Ishikawa (cell line): ENCODE measurements at regions not wholly inside any gene's neighbourhood (a gene's known extent, or its start where the extent isn't known, plus 50 kb on each side); places are given as distances from the start of the nearest gene placed in this dataset.

Experiments
- CEBPB ChIP-seq: IDR thresholded peaks from 2 replicates; pipeline ENCODE4 v1.6.1; 2012
- CREB1 ChIP-seq: IDR thresholded peaks from 2 replicates; pipeline ENCODE4 v1.6.1; 2012; ENCODE audit warnings: low read depth
- EGR1 ChIP-seq: IDR thresholded peaks from 2 replicates; pipeline ENCODE4 v1.6.1; 2012
- EP300 ChIP-seq: IDR thresholded peaks from 2 replicates; pipeline ENCODE4 v1.6.1; 2012; ENCODE audit warnings: borderline replicate concordance
- FOXM1 ChIP-seq: IDR thresholded peaks from 2 replicates; pipeline ENCODE4 v1.6.1; 2012; ENCODE audit warnings: low read depth, borderline replicate concordance
- NFIC ChIP-seq: IDR thresholded peaks from 2 replicates; pipeline ENCODE4 v1.6.1; 2012
- RAD21 ChIP-seq: IDR thresholded peaks from 2 replicates; pipeline ENCODE4 v1.6.1; 2012; ENCODE audit warnings: low read depth
- REST ChIP-seq: IDR thresholded peaks from 2 replicates; pipeline ENCODE4 v1.6.1; 2012; ENCODE audit warnings: low read depth, mild to moderate bottlenecking
- TAF1 ChIP-seq: IDR thresholded peaks from 2 replicates; pipeline ENCODE4 v1.6.1; 2012; ENCODE audit warnings: low read depth, mild to moderate bottlenecking
- TEAD4 ChIP-seq: IDR thresholded peaks from 2 replicates; pipeline ENCODE4 v1.6.1; 2012
- USF1 ChIP-seq: IDR thresholded peaks from 2 replicates; pipeline ENCODE4 v1.6.1; 2012
- YY1 ChIP-seq: IDR thresholded peaks from 2 replicates; pipeline ENCODE4 v1.6.1; 2012; ENCODE audit warnings: low read depth
- ZBTB7A ChIP-seq: IDR thresholded peaks from 2 replicates; pipeline ENCODE4 v1.6.1; 2012; ENCODE audit warnings: low read depth
- TF ChIP-seq, protein P1 (sequence below): IDR thresholded peaks from 2 replicates; pipeline ENCODE4 v1.6.1; 2012

GRCh38 chr16:85382717-85383118, 230.4 kb upstream of the GSE1 start:
- TF ChIP-seq FOXM1: no peak
- TF ChIP-seq NFIC: no peak
- no peak for TF ChIP-seq EP300
- TF ChIP-seq, protein P1, sequence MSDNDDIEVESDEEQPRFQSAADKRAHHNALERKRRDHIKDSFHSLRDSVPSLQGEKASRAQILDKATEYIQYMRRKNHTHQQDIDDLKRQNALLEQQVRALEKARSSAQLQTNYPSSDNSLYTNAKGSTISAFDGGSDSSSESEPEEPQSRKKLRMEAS: no peak
- TF ChIP-seq REST: no peak
- no peak for TF ChIP-seq EGR1
- no peak for TF ChIP-seq TAF1
- TF ChIP-seq USF1: no peak
- TF ChIP-seq YY1: no peak
- no peak for TF ChIP-seq RAD21
- no peak for TF ChIP-seq CEBPB
- TF ChIP-seq CREB1: no peak
- no peak for TF ChIP-seq ZBTB7A
- TF ChIP-seq TEAD4: no peak
